Mesenchymal stem cell (in vitro differentiated cells and primary cell): ENCODE measurements at regions not wholly inside any gene's neighbourhood (a gene's known extent, or its start where the extent isn't known, plus 50 kb on each side); places are given as distances from the start of the nearest gene placed in this dataset.

ENCODE experiments used
- DNase-seq: peaks from one replicate; pipeline ENCODE4 v3.0.0-alpha.2; 2013
- H2AFZ ChIP-seq: one replicate; pipeline ENCODE4 v1.6.1; 2013; ENCODE audit warnings: low read depth, mild to moderate bottlenecking, control low read depth, inconsistent platforms, low read length, moderate library complexity
- H2AK5ac ChIP-seq: 2 replicates; pipeline ENCODE4 v1.6.1; 2013; ENCODE audit warnings: low read length, moderate library complexity, mild to moderate bottlenecking, inconsistent platforms; ENCODE audit not compliant: severe bottlenecking
- H2BK120ac ChIP-seq: one replicate; pipeline ENCODE4 v1.6.1; 2013; ENCODE audit warnings: low read depth, mild to moderate bottlenecking, inconsistent platforms, low read length, moderate library complexity
- H2BK12ac ChIP-seq, 2 experiments: one replicate each; pipeline ENCODE4 v1.6.1; 2013; ENCODE audit warnings: inconsistent platforms in 2 of 2, low read length in 2 of 2, mild to moderate bottlenecking in 2 of 2, moderate library complexity in 2 of 2, control low read depth in 1 of 2
- H2BK15ac ChIP-seq: one replicate; pipeline ENCODE4 v1.6.1; 2013; ENCODE audit warnings: mild to moderate bottlenecking, low read depth, inconsistent platforms; ENCODE audit not compliant: poor library complexity, severe bottlenecking
- H2BK5ac ChIP-seq: 2 replicates; pipeline ENCODE4 v1.6.1; 2013; ENCODE audit warnings: low read depth, mild to moderate bottlenecking, low read length, control low read depth, inconsistent platforms; ENCODE audit not compliant: poor library complexity, severe bottlenecking
- H3K14ac ChIP-seq, 2 experiments: one replicate each; pipeline ENCODE4 v1.6.1; 2013; ENCODE audit warnings: inconsistent platforms in 2 of 2, low read length in 2 of 2, control low read depth in 1 of 2, mild to moderate bottlenecking in 1 of 2, moderate library complexity in 1 of 2
- H3K18ac ChIP-seq, 2 experiments: one replicate each; pipeline ENCODE4 v1.6.1; 2013; ENCODE audit warnings: inconsistent platforms in 2 of 2, low read length in 2 of 2, control low read depth in 1 of 2, low read depth in 1 of 2, mild to moderate bottlenecking in 1 of 2
- H3K23ac ChIP-seq, 2 experiments: one replicate each; pipeline ENCODE4 v1.6.1; 2013; ENCODE audit warnings: inconsistent platforms in 2 of 2, low read length in 2 of 2, mild to moderate bottlenecking in 2 of 2, moderate library complexity in 2 of 2, control low read depth in 1 of 2
- H3K27ac ChIP-seq: 2 replicates; pipeline ENCODE4 v1.5.1; 2013; ENCODE audit warnings: mild to moderate bottlenecking, moderate library complexity, low read length, control low read depth, inconsistent platforms; ENCODE audit not compliant: poor library complexity, severe bottlenecking
- H3K27me3 ChIP-seq, 2 experiments: 2 replicates each; pipeline versions ENCODE4 v1.6.1 to v1.7.0; 2013; ENCODE audit warnings: low read length in 2 of 2, mild to moderate bottlenecking in 2 of 2, moderate library complexity in 2 of 2, control low read depth in 1 of 2, inconsistent platforms in 1 of 2; ENCODE audit not compliant: control insufficient read depth in 1 of 2, insufficient read depth in 1 of 2
- H3K36me3 ChIP-seq, 2 experiments: 2 replicates each; pipeline versions ENCODE4 v1.6.1 to v1.7.0; 2013; ENCODE audit warnings: low read length in 2 of 2, control low read depth in 1 of 2, inconsistent platforms in 1 of 2, low read depth in 1 of 2, mild to moderate bottlenecking in 1 of 2; ENCODE audit not compliant: insufficient read depth in 2 of 2, control insufficient read depth in 1 of 2
- H3K4ac ChIP-seq, 2 experiments: one replicate each; pipeline ENCODE4 v1.6.1; 2013; ENCODE audit warnings: inconsistent platforms in 2 of 2, low read length in 2 of 2, mild to moderate bottlenecking in 2 of 2, moderate library complexity in 2 of 2, control low read depth in 1 of 2, low read depth in 1 of 2
- H3K4me1 ChIP-seq: 2 replicates; pipeline ENCODE4 v1.6.1; 2013; ENCODE audit warnings: low read depth, low read length, control low read depth; ENCODE audit not compliant: control insufficient read depth, insufficient read depth
- H3K4me2 ChIP-seq: 2 replicates; pipeline ENCODE4 v1.6.1; 2013; ENCODE audit warnings: low read length, mild to moderate bottlenecking, inconsistent platforms; ENCODE audit not compliant: poor library complexity, severe bottlenecking
- H3K4me3 ChIP-seq, 2 experiments: 2 replicates each; pipeline versions ENCODE4 v1.5.1 to v1.7.0; 2013; ENCODE audit warnings: low read length in 2 of 2, mild to moderate bottlenecking in 2 of 2, control low read depth in 1 of 2, low read depth in 1 of 2; ENCODE audit not compliant: insufficient read depth in 1 of 2
- H3K79me1 ChIP-seq: replicated peaks from 2 replicates; pipeline ENCODE4 v1.6.1; 2013; ENCODE audit warnings: mild to moderate bottlenecking, control low read depth, low read length, inconsistent platforms; ENCODE audit not compliant: poor library complexity, severe bottlenecking
- H3K9ac ChIP-seq: 2 replicates; pipeline ENCODE4 v1.7.0; 2013; ENCODE audit warnings: mild to moderate bottlenecking, low read length, moderate library complexity
- H3K9me3 ChIP-seq: 2 replicates; pipeline ENCODE4 v1.7.0; 2013; ENCODE audit warnings: mild to moderate bottlenecking, low read length; ENCODE audit not compliant: control insufficient read depth
- H4K8ac ChIP-seq: one replicate; pipeline ENCODE4 v1.6.1; 2013; ENCODE audit warnings: inconsistent platforms, mild to moderate bottlenecking, low read length, moderate library complexity
- H4K91ac ChIP-seq: one replicate; pipeline ENCODE4 v1.6.1; 2013; ENCODE audit warnings: mild to moderate bottlenecking, low read length, inconsistent platforms
- WGBS: methylation state at CpG from one replicate; pipeline ENCODE4 v1.1.7; 2013; ENCODE audit warnings: mixed read lengths; 5-methylcytosine and 5-hydroxymethylcytosine counted together

- no peak overlapping the region for H3K23ac ChIP-seq
- H2BK5ac ChIP-seq: no peak overlapping the region
- H3K79me1 ChIP-seq: no peaks in the 10 kb centered on the region
- peaks cover 0 to 19% of the 10 kb centered on the region in 2 experiments for H3K27me3 ChIP-seq
- H2BK15ac ChIP-seq: no peak overlapping the region
- no peak overlapping the region for H3K18ac ChIP-seq
- no peak overlapping the region for H4K8ac ChIP-seq
- no peak overlapping the region for H3K9ac ChIP-seq
- no peak overlapping the region for H3K4me3 ChIP-seq
- no peak overlapping the region for H2BK120ac ChIP-seq
- H3K9me3 ChIP-seq: no peaks in the 10 kb centered on the region
- no peak overlapping the region for H2AFZ ChIP-seq
- no peak overlapping the region for H2AK5ac ChIP-seq
- H3K36me3 ChIP-seq: no peaks in the 10 kb centered on the region
- no peak overlapping the region for H4K91ac ChIP-seq
- H3K27ac ChIP-seq: no peak overlapping the region
- WGBS: 50% methylated on average over 3 of the region's 3 CpGs
- H3K4me1 ChIP-seq: no peaks in the 10 kb centered on the region
- no peak overlapping the region for H3K14ac ChIP-seq
- H3K4ac ChIP-seq: no peak overlapping the region
- H3K4me2 ChIP-seq: no peak overlapping the region
- no peak overlapping the region for H2BK12ac ChIP-seq
- DNase-seq: no peak
These were observed 171.1 kb upstream of the MYCN start for GRCh38 chr2:15769235-15769634.

GRCh38 chr2:15769676-15770547, 170.4 kb upstream of the MYCN start:
- H3K23ac ChIP-seq: no peak overlapping the region
- H3K4ac ChIP-seq: no peak overlapping the region
- H2BK5ac ChIP-seq: no peak overlapping the region
- no peak for DNase-seq
- no peaks in the 10 kb centered on the region for H3K4me1 ChIP-seq
- no peak overlapping the region for H3K9ac ChIP-seq
- no peak overlapping the region for H3K14ac ChIP-seq
- no peak overlapping the region for H4K91ac ChIP-seq
- peaks cover 0 to 19% of the 10 kb centered on the region in 2 experiments for H3K27me3 ChIP-seq
- H3K4me3 ChIP-seq: no peak overlapping the region
- no peak overlapping the region for H3K4me2 ChIP-seq
- WGBS: 89% methylated on average over 15 of the region's 17 CpGs
- no peaks in the 10 kb centered on the region for H3K9me3 ChIP-seq
- no peak overlapping the region for H4K8ac ChIP-seq
- no peak overlapping the region for H2BK12ac ChIP-seq
- no peak overlapping the region for H3K18ac ChIP-seq
- H3K79me1 ChIP-seq: no peaks in the 10 kb centered on the region
- H2AFZ ChIP-seq: no peak overlapping the region
- H3K36me3 ChIP-seq: no peaks in the 10 kb centered on the region
- H3K27ac ChIP-seq: no peak overlapping the region
- H2BK120ac ChIP-seq: no peak overlapping the region
- H2AK5ac ChIP-seq: no peak overlapping the region
- H2BK15ac ChIP-seq: no peak overlapping the region

GRCh38 chr2:15770606-15771005, 169.7 kb upstream of the MYCN start:
- Histone ChIP-seq H3K4me3 (no peak overlapping the region), H2BK120ac (no peak overlapping the region), H4K8ac (no peak overlapping the region), H3K27ac (no peak overlapping the region), H2BK12ac (no peak overlapping the region), H3K23ac (no peak overlapping the region), H3K9me3 (no peaks in the 10 kb centered on the region), H3K4me1 (no peaks in the 10 kb centered on the region), H3K9ac (no peak overlapping the region), H2BK15ac (no peak overlapping the region), H3K14ac (no peak overlapping the region), H3K36me3 (no peaks in the 10 kb centered on the region), H2AK5ac (no peak overlapping the region), H3K27me3 (peaks cover 0 to 14% of the 10 kb centered on the region in 2 experiments), H2AFZ (no peak overlapping the region), H3K79me1 (no peaks in the 10 kb centered on the region), H4K91ac (no peak overlapping the region), H2BK5ac (no peak overlapping the region), H3K18ac (no peak overlapping the region), H3K4me2 (no peak overlapping the region), H3K4ac (no peak overlapping the region)
- DNase-seq: no peak
- WGBS: 89% methylated on average over 12 of the region's 12 CpGs

GRCh38 chr2:15771124-15771523, 169.2 kb upstream of the MYCN start:
- H4K8ac ChIP-seq: no peak overlapping the region
- no peaks in the 10 kb centered on the region for H3K9me3 ChIP-seq
- no peak for DNase-seq
- no peak overlapping the region for H3K18ac ChIP-seq
- WGBS: 91% methylated on average over 7 of the region's 7 CpGs
- H3K36me3 ChIP-seq: no peaks in the 10 kb centered on the region
- H3K23ac ChIP-seq: no peak overlapping the region
- peaks cover 0 to 14% of the 10 kb centered on the region in 2 experiments for H3K27me3 ChIP-seq
- no peak overlapping the region for H2BK5ac ChIP-seq
- no peak overlapping the region for H2BK15ac ChIP-seq
- H3K4me3 ChIP-seq: no peak overlapping the region
- no peak overlapping the region for H2BK12ac ChIP-seq
- H2BK120ac ChIP-seq: no peak overlapping the region
- no peak overlapping the region for H3K4ac ChIP-seq
- no peak overlapping the region for H2AFZ ChIP-seq
- no peak overlapping the region for H3K14ac ChIP-seq
- no peak overlapping the region for H2AK5ac ChIP-seq
- no peak overlapping the region for H3K9ac ChIP-seq
- H3K4me2 ChIP-seq: no peak overlapping the region
- H4K91ac ChIP-seq: no peak overlapping the region
- no peak overlapping the region for H3K27ac ChIP-seq
- no peaks in the 10 kb centered on the region for H3K79me1 ChIP-seq
- H3K4me1 ChIP-seq: no peaks in the 10 kb centered on the region
